Neutrophil (primary cell): ENCODE measurements at regions not wholly inside any gene's neighbourhood (a gene's known extent, or its start where the extent isn't known, plus 50 kb on each side); places are given as distances from the start of the nearest gene placed in this dataset.

Source experiments
- H3K27ac ChIP-seq: fragments of 200-600 bp; sonication (generic); 2 replicates; pipeline ENCODE4 v1.5.1; 2016; ENCODE audit warnings: mild to moderate bottlenecking, moderate library complexity
- H3K27me3 ChIP-seq: fragments of 200-600 bp; sonication (generic); 2 replicates; pipeline ENCODE4 v1.6.0; 2016; ENCODE audit warnings: mild to moderate bottlenecking
- H3K36me3 ChIP-seq: fragments of 200-600 bp; sonication (generic); 2 replicates; pipeline ENCODE4 v1.5.1; 2017
- H3K4me1 ChIP-seq, 2 experiments: fragments of 200-600 bp in 1 of 2; sonication (generic) in 1 of 2; 1 replicate in 1 of 2; 2 replicates in 1 of 2; pipeline versions ENCODE4 v1.5.1 to v1.6.1; 2013 to 2016; ENCODE audit warnings: low read depth in 1 of 2, low read length in 1 of 2, mild to moderate bottlenecking in 1 of 2, moderate library complexity in 1 of 2; ENCODE audit not compliant: control insufficient read depth in 1 of 2, insufficient read depth in 1 of 2
- H3K4me3 ChIP-seq, 2 experiments: fragments of 200-600 bp in 1 of 2; sonication (generic) in 1 of 2; 1 replicate in 1 of 2; 2 replicates in 1 of 2; pipeline ENCODE4 v1.5.1; 2013 to 2016; ENCODE audit warnings: low read depth in 1 of 2, low read length in 1 of 2, mild to moderate bottlenecking in 1 of 2, moderate library complexity in 1 of 2
- H3K9me3 ChIP-seq: fragments of 200-600 bp; sonication (generic); 2 replicates; pipeline ENCODE4 v1.5.1; 2016
- TF ChIP-seq, protein P1 (sequence below): fragments of 200-600 bp; sonication (generic); IDR thresholded peaks from 2 replicates; pipeline ENCODE4 v1.5.1; 2016; ENCODE audit warnings: antibody characterized with exemption

DNA sequence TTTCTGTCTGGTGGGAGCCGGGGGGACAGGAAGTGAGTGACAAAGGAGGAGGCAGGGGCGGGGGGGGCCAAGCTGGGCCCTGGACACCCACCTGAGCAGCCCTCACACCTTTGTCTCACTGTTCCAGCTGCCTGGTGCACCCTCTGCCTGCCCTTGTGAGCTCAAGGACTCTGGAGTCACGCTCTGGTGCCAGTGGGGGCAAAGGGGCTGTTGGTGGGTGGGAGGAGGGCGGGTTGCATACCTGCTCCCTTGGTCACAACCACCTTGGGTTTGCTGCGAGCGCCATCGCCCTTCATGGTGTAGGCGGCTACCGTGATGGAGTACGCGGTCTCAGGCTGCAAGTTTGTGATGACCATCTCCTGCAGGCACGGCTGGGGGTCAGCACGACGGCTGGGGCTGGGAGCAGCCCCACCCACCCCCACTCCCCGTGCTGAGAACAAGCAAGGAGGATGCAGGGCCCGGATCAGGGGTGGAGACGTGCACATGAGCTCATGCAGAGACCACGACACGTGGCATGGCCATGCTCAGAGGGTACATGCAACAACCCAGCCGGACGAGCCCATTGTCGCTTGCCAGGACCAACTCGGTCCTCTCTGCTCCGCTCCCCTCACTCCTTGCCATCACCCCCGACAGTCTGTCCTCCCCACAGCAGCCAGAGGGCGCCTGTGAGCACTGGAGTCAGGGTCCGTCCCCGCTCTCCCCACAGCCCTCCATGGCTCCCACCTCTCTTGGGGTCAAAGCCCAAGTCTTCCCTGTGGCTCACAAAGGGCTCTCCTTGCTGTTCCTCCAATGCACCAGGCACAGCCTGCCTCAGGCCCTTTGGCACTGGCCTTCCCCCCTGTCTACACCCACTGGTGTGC, 114.9 kb downstream of the PTPRS start:
- H3K4me3 ChIP-seq = no peak overlapping the region

GRCh38 chr19:5224480-5224879, 116.1 kb downstream of the PTPRS start:
- TF ChIP-seq, protein P1, sequence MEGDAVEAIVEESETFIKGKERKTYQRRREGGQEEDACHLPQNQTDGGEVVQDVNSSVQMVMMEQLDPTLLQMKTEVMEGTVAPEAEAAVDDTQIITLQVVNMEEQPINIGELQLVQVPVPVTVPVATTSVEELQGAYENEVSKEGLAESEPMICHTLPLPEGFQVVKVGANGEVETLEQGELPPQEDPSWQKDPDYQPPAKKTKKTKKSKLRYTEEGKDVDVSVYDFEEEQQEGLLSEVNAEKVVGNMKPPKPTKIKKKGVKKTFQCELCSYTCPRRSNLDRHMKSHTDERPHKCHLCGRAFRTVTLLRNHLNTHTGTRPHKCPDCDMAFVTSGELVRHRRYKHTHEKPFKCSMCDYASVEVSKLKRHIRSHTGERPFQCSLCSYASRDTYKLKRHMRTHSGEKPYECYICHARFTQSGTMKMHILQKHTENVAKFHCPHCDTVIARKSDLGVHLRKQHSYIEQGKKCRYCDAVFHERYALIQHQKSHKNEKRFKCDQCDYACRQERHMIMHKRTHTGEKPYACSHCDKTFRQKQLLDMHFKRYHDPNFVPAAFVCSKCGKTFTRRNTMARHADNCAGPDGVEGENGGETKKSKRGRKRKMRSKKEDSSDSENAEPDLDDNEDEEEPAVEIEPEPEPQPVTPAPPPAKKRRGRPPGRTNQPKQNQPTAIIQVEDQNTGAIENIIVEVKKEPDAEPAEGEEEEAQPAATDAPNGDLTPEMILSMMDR = no peak
- Histone ChIP-seq H3K27me3 (peaks cover 11% of the 10 kb centered on the region), H3K4me1 (peaks cover 3 to 8% of the 10 kb centered on the region in 2 experiments), H3K27ac (no peak overlapping the region), H3K4me3 (no peak overlapping the region), H3K36me3 (no peaks in the 10 kb centered on the region), H3K9me3 (no peaks in the 10 kb centered on the region)

More for the DNA sequence above, 114.9 kb downstream of the PTPRS start:
- Histone ChIP-seq H3K36me3 (no peaks in the 10 kb centered on the region), H3K4me1 (peaks cover 3 to 8% of the 10 kb centered on the region in 2 experiments), H3K27me3 (peaks cover 23% of the 10 kb centered on the region), H3K27ac (no peak overlapping the region), H3K9me3 (no peaks in the 10 kb centered on the region)
- TF ChIP-seq, protein P1 = no peak

- TF ChIP-seq, protein P1 = no peak
- H3K27ac ChIP-seq = no peak overlapping the region
- peaks cover 11% of the 10 kb centered on the region for H3K36me3 ChIP-seq
- no peak overlapping the region for H3K4me3 ChIP-seq
- H3K27me3 ChIP-seq = no peaks in the 10 kb centered on the region
- H3K9me3 ChIP-seq = no peaks in the 10 kb centered on the region
- H3K4me1 ChIP-seq = no peaks in the 10 kb centered on the region
These were observed 117.7 kb downstream of the PTPRS start for GRCh38 chr19:5222821-5223321.

GRCh38 chr19:5222178-5222577, 118.4 kb downstream of the PTPRS start:
- Histone ChIP-seq H3K9me3 (no peaks in the 10 kb centered on the region), H3K27ac (no peak overlapping the region), H3K27me3 (no peaks in the 10 kb centered on the region), H3K36me3 (peaks cover 11% of the 10 kb centered on the region), H3K4me3 (no peak overlapping the region), H3K4me1 (no peaks in the 10 kb centered on the region)
- TF ChIP-seq, protein P1 = no peak

DNA sequence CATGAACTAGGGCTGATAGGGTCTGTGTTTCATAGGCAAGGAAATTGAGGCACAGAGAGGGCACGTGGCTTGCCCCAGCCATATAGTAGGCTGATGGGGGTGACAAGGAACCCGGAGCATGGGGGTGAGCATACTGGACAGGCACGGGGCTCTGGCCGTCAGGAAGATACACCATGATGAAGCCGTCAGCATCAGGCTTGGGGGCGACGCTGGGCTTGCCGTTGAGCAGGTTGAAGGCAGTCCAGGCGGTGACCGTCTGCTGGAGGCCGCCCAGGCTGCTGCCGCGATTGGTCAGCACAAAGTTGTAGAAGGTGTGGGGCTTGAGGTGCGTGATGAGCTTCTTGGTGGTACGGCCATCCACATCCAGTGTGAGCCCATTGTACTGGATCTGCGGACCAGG, 119.7 kb downstream of the PTPRS start:
- H3K36me3 ChIP-seq = peaks cover 11% of the 10 kb centered on the region
- no peaks in the 10 kb centered on the region for H3K4me1 ChIP-seq
- H3K4me3 ChIP-seq = no peak overlapping the region
- no peak overlapping the region for H3K27ac ChIP-seq
- H3K9me3 ChIP-seq = no peaks in the 10 kb centered on the region
- H3K27me3 ChIP-seq = no peaks in the 10 kb centered on the region
- TF ChIP-seq, protein P1 = no peak
